ENCODE measurements at regions not wholly inside any gene's neighbourhood (a gene's known extent, or its start where the extent isn't known, plus 50 kb on each side); places are given as distances from the start of the nearest gene placed in this dataset.

DNA sequence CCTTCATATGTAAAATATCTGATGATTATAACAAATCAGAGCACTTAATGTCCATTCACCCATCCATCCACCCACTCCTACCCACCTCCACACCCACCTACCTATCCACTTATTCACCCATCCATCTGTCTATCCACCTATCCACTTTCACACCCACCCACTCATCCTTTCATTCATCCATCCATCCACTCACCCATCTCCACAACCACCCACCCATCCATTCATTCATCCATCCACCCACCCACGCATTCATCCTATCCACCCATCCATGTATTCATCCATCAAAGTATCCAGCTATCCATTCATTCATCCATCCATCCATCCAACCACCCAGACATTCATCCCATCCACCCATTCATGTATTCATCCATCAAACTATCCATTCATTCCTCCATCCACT, 466.1 kb downstream of the AJAP1 start:
- no peak for ATAC-seq
- no peaks in the 10 kb centered on the region for H3K36me3 ChIP-seq (ENCODE audit: control insufficient read depth in 2 of 2, insufficient read depth in 2 of 2, low read length in 1 of 2)
- ChIA-PET POLR2A (no interaction called here), RAD21 (ENCODE audit: unreplicated experiment) (no interaction called here), SMC1A (ENCODE audit: uncharacterized antibody, unreplicated experiment) (no interaction called here), CTCF (no interaction called here)
- BruUV-seq (replicated peaks) = no TSS peak
- no peaks in the 10 kb centered on the region for H3K4me1 ChIP-seq (ENCODE audit: control insufficient read depth, insufficient read depth, low read length)
- no peaks in the 10 kb centered on the region for H3K27me3 ChIP-seq (replicated peaks in 1 of 2; ENCODE audit: control insufficient read depth in 2 of 2, insufficient read depth in 2 of 2, low read length in 1 of 2)
- H2AFZ ChIP-seq (ENCODE audit: control insufficient read depth, low read depth, low read length) = no peak overlapping the region
- in situ Hi-C loops (cut with MboI) = no loop called here
- no peak overlapping the region for H3K27ac ChIP-seq (ENCODE audit: control insufficient read depth, insufficient read depth)
- no peaks in the 10 kb centered on the region for H4K20me1 ChIP-seq (ENCODE audit: control insufficient read depth, insufficient read depth)
- no peak overlapping the region for H3K4me2 ChIP-seq (ENCODE audit: control insufficient read depth, insufficient read depth)
- WGBS (ENCODE audit: insufficient coverage, insufficient replicate concordance, low lambda C conversion rate, missing lambda C conversion rate) = 0% methylated on average over 1 of the region's 1 CpG
- no peak for FAIRE-seq
- no peak for DNase-seq (ENCODE audit: low read depth, low spot score)
- no peaks in the 10 kb centered on the region for H3K79me2 ChIP-seq (ENCODE audit: control insufficient read depth, insufficient read depth, low read length)
- H3K9me3 ChIP-seq (replicated peaks; ENCODE audit: control insufficient read depth, insufficient read depth, low read length) = no peaks in the 10 kb centered on the region
- intact Hi-C loops (cut with micrococcal nuclease; ENCODE audit: unreplicated experiment) = no loop called here
- H3K9ac ChIP-seq (ENCODE audit: control insufficient read depth, insufficient read depth, low read length) = no peak overlapping the region
- H3K4me3 ChIP-seq = no peak overlapping the region
- TF ChIP-seq E2F8 (IDR thresholded peaks at IDR 0.05; ENCODE audit: low read depth, partially characterized antibody) = no peak
- TF ChIP-seq, protein P1, sequence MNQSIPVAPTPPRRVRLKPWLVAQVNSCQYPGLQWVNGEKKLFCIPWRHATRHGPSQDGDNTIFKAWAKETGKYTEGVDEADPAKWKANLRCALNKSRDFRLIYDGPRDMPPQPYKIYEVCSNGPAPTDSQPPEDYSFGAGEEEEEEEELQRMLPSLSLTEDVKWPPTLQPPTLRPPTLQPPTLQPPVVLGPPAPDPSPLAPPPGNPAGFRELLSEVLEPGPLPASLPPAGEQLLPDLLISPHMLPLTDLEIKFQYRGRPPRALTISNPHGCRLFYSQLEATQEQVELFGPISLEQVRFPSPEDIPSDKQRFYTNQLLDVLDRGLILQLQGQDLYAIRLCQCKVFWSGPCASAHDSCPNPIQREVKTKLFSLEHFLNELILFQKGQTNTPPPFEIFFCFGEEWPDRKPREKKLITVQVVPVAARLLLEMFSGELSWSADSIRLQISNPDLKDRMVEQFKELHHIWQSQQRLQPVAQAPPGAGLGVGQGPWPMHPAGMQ (IDR thresholded peaks at IDR 0.05; ENCODE audit: borderline replicate concordance) = no peak
- TF ChIP-seq CHD4 (IDR thresholded peaks at IDR 0.05) = no peak
- TF ChIP-seq, protein P2, sequence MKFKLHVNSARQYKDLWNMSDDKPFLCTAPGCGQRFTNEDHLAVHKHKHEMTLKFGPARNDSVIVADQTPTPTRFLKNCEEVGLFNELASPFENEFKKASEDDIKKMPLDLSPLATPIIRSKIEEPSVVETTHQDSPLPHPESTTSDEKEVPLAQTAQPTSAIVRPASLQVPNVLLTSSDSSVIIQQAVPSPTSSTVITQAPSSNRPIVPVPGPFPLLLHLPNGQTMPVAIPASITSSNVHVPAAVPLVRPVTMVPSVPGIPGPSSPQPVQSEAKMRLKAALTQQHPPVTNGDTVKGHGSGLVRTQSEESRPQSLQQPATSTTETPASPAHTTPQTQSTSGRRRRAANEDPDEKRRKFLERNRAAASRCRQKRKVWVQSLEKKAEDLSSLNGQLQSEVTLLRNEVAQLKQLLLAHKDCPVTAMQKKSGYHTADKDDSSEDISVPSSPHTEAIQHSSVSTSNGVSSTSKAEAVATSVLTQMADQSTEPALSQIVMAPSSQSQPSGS (IDR thresholded peaks at IDR 0.05; ENCODE audit: low read length) = no peak
- no peak for TF ChIP-seq EED (IDR thresholded peaks at IDR 0.05; ENCODE audit: low read depth)
- TF ChIP-seq ZBTB11 (CRISPR knock-in tag; IDR thresholded peaks at IDR 0.05) = no peak
- TF ChIP-seq, protein P3, sequence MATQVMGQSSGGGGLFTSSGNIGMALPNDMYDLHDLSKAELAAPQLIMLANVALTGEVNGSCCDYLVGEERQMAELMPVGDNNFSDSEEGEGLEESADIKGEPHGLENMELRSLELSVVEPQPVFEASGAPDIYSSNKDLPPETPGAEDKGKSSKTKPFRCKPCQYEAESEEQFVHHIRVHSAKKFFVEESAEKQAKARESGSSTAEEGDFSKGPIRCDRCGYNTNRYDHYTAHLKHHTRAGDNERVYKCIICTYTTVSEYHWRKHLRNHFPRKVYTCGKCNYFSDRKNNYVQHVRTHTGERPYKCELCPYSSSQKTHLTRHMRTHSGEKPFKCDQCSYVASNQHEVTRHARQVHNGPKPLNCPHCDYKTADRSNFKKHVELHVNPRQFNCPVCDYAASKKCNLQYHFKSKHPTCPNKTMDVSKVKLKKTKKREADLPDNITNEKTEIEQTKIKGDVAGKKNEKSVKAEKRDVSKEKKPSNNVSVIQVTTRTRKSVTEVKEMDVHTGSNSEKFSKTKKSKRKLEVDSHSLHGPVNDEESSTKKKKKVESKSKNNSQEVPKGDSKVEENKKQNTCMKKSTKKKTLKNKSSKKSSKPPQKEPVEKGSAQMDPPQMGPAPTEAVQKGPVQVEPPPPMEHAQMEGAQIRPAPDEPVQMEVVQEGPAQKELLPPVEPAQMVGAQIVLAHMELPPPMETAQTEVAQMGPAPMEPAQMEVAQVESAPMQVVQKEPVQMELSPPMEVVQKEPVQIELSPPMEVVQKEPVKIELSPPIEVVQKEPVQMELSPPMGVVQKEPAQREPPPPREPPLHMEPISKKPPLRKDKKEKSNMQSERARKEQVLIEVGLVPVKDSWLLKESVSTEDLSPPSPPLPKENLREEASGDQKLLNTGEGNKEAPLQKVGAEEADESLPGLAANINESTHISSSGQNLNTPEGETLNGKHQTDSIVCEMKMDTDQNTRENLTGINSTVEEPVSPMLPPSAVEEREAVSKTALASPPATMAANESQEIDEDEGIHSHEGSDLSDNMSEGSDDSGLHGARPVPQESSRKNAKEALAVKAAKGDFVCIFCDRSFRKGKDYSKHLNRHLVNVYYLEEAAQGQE (IDR thresholded peaks at IDR 0.05; ENCODE audit: low read depth, low read length) = no peak
- TF ChIP-seq GATAD2B (conservative IDR thresholded peaks at IDR 0.05; ENCODE audit: low read depth) = no peak
- no peak for TF ChIP-seq BCL3 (IDR thresholded peaks at IDR 0.05; ENCODE audit: borderline replicate concordance, insufficient read depth, low read depth, low read length, poor library complexity, severe bottlenecking)
- TF ChIP-seq CBFB (IDR thresholded peaks at IDR 0.05; ENCODE audit: low read depth) = no peak
- TF ChIP-seq RUNX3 (IDR thresholded peaks at IDR 0.05; ENCODE audit: low read length) = no peak
